Heart right ventricle (tissue), 16 donors: ENCODE measurements at regions not wholly inside any gene's neighbourhood (a gene's known extent, or its start where the extent isn't known, plus 50 kb on each side); places are given as distances from the start of the nearest gene placed in this dataset.
"Not testable (repeated sequence)": the region's sequence is repeated elsewhere in the genome, so short reads cannot be mapped to it uniquely, and the experiment has no call there.

Source experiments
- ATAC-seq, 8 donors: fragments of 200-7000 bp; cut with Tn5 transposase; one replicate each; pipeline ENCODE4 v1.9.1; 2020; ENCODE audit warnings: mild to moderate bottlenecking in 8 of 8, moderate library complexity in 8 of 8, moderate number of reproducible peaks in 1 of 8
- DNase-seq, 2 donors: peaks; one replicate each; pipeline ENCODE4 v3.0.0-alpha.2; 2020
- H3K27ac ChIP-seq, 10 donors: fragments of 200-600 bp; sonication (generic) in 2 of 10; one replicate each; pipeline versions ENCODE4 v1.5.0 to v1.8.0; 2020 to 2022; ENCODE audit warnings: mild to moderate bottlenecking in 3 of 10
- H3K27me3 ChIP-seq, 7 donors: fragments of 200-600 bp; one replicate each; pipeline ENCODE4 v1.8.0; 2021 to 2022; ENCODE audit warnings: mild to moderate bottlenecking in 2 of 7
- H3K36me3 ChIP-seq, 9 donors: fragments of 200-600 bp; sonication (generic) in 1 of 9; one replicate each; pipeline versions ENCODE4 v1.5.0 to v1.8.0; 2020 to 2022; ENCODE audit warnings: mild to moderate bottlenecking in 2 of 9
- H3K4me1 ChIP-seq, 9 donors: fragments of 200-600 bp; sonication (generic) in 1 of 9; one replicate each; pipeline versions ENCODE4 v1.5.0 to v1.8.0; 2020 to 2022; ENCODE audit warnings: mild to moderate bottlenecking in 4 of 9
- H3K4me3 ChIP-seq, 10 donors: fragments of 200-600 bp; sonication (generic) in 2 of 10; one replicate each; pipeline versions ENCODE4 v1.5.0 to v1.8.0; 2020 to 2022; ENCODE audit warnings: mild to moderate bottlenecking in 7 of 10, moderate library complexity in 2 of 10
- H3K9me3 ChIP-seq, 11 donors: fragments of 200-600 bp in 10 of 11; sonication (generic) in 2 of 11; one replicate each; pipeline versions ENCODE4 v1.5.0 to v1.8.0; 2013 to 2022; ENCODE audit warnings: mild to moderate bottlenecking in 2 of 11, control low read depth in 1 of 11, moderate library complexity in 1 of 11
- WGBS, 2 donors: extraction: QIAGEN DNeasy Blood & Tissue Kit; methylation state at CpG; one replicate each; pipeline ENCODE4 v1.1.7; 2013; ENCODE audit warnings: inconsistent platforms in 1 of 2; 5-methylcytosine and 5-hydroxymethylcytosine counted together
- intact Hi-C, 10 donors: fragments of 100-400 bp; cut with DNase I; formaldehyde crosslinking; loops; one replicate each; pipeline versions ENCODE4 v1.11.1 to v1.14.2; 2022
- TF ChIP-seq, protein P1 (sequence below), 9 donors: fragments of 200-600 bp; sonication (generic) in 2 of 9; IDR thresholded peaks; one replicate each; pipeline versions ENCODE4 v1.5.0 to v1.8.0; 2021 to 2022; ENCODE audit warnings: antibody characterized with exemption in 9 of 9, mild to moderate bottlenecking in 5 of 9, moderate library complexity in 1 of 9
- donor health status: Arrhythmogenic right ventricular cardiomyopathy.
- donor health status: ischemic (EF 13 %, LVEDD 7.1; RV severe dilation, severe dysfunction).
- donor health status: healthy with polysubstance abuse.
- donor health status: DM: no; HTN: yes; CAD: no.
- donor health status: DM: no; HTN: no; CAD: no.
- donor health status: ischemic (EF 25% LVEDD 6.9; RV normal size, moderate dysfunction).
- donor health status: ischemic (EF 25% LVEDD 5.7; RV mildly dilated, moderate dysfunction).
- donor health status: healthy.
- donor health status: DM: yes; HTN: yes; CAD: no.
- donor health status: Ischemic cardiomyopathy.
- donor health status: ischemic (EF 35%, LVEDD 5.7; RV mildly dilated, moderate dysfunction).
- donor health status: nonischemic (EF 11% LVEDD 7.7; RV severe dilation, severe dysfunction).
- donor health status: DM: yes; HTN: yes; CAD: no.
- donor health status: PGD.
- donor health status: ischemic (EF 29% LVEDD 5.4; RV normal size, mild dysfunction).
- donor health status: nonischemic (EF 23%, LVEDD 6.1; RV moderate dilation, normal function).

DNA sequence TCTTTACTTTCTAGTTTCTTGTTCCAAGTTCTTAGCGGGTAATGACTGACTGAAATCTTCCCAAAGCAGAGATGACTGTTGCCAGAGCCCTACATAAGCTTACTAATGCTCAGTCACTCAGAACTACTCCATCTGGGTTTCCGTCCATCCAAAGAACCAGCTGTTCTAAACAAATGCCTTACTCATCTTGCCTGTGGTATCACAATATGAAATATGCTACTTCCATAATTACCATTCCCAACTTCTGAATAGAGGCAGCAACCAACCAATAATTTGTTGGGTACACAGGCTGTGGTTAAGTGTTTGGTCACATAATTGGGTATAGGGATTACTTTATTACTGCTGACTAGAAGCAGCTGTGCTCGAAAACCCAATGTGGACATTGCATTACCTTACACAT lies 930.2 kb upstream of the DIAPH2 start:
- Histone ChIP-seq H3K9me3 (peaks cover 0 to 5% (median 0%) of the 10 kb centered on the region in 11 donors), H3K4me1 (no peaks in the 10 kb centered on the region), H3K36me3 (no peaks in the 10 kb centered on the region), H3K4me3 (no peak overlapping the region), H3K27ac (no peak overlapping the region), H3K27me3 (peaks cover 0 to 6% (median 0%) of the 10 kb centered on the region in 7 donors)
- intact Hi-C loops = no loop called here
- 83 to 88% methylated on average over 3 of the region's 3 CpGs for WGBS, 2 donors
- DNase-seq = no peak
- ATAC-seq = no peak
- TF ChIP-seq, protein P1, sequence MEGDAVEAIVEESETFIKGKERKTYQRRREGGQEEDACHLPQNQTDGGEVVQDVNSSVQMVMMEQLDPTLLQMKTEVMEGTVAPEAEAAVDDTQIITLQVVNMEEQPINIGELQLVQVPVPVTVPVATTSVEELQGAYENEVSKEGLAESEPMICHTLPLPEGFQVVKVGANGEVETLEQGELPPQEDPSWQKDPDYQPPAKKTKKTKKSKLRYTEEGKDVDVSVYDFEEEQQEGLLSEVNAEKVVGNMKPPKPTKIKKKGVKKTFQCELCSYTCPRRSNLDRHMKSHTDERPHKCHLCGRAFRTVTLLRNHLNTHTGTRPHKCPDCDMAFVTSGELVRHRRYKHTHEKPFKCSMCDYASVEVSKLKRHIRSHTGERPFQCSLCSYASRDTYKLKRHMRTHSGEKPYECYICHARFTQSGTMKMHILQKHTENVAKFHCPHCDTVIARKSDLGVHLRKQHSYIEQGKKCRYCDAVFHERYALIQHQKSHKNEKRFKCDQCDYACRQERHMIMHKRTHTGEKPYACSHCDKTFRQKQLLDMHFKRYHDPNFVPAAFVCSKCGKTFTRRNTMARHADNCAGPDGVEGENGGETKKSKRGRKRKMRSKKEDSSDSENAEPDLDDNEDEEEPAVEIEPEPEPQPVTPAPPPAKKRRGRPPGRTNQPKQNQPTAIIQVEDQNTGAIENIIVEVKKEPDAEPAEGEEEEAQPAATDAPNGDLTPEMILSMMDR (IDR thresholded peaks at IDR 0.05) = no peak

DNA sequence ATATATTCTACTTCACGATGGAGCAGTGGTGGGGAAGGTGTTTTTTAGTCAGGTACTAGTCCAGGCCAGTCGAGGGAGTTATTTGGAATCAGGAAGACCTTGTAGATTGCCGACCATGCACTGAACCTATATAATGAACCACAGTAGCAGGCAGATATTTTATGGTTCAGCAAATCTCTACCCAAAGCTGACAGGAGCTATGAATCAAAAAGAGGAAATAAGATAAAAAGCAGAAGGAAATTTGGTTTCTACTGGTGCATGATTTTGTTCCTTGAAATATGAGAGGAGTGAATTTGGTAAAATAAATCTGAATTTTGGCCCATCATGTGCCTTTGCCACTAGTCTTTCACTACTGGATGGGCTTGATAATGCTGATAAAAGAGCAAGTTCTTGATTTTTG lies 924.3 kb upstream of the DIAPH2 start:
- no peaks in the 10 kb centered on the region for H3K36me3 ChIP-seq
- 69 to 75% methylated on average over 3 of the region's 3 CpGs for WGBS, 2 donors
- ATAC-seq (no peak), DNase-seq (no peak)
- H3K27ac ChIP-seq = no peak overlapping the region
- intact Hi-C loops = loop anchor here in 1 of 10 donors (10.0 kb wide), 1 partner anchor 424 kb away; no protein-coding TSS in a partner anchor
- TF ChIP-seq, protein P1 (IDR thresholded peaks at IDR 0.05) = no peak
- H3K4me1 ChIP-seq = no peaks in the 10 kb centered on the region
- peaks cover 0 to 17% (median 0%) of the 10 kb centered on the region in 7 donors for H3K27me3 ChIP-seq
- H3K9me3 ChIP-seq = no peaks in the 10 kb centered on the region
- no peak overlapping the region for H3K4me3 ChIP-seq

DNA sequence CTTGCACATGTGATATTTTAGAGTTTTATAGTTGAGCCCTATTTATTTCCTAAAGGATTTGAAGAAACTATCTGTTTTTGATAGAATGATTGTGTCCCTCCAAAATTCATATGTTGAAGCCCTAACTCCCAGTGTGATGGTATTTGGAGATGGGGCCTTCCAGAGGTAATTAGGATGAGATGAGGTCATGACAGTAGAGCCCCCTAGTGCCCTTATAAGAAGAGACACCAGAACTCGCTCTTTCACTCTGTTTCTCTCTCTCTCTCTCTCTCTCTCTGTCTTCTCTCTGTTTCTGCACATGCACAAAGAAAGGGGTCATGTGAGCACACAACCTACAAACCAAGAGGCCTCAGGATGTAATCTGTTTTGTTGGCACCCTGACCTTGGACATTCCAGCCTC lies 921.9 kb upstream of the DIAPH2 start:
- H3K36me3 ChIP-seq = no peaks in the 10 kb centered on the region
- no peaks in the 10 kb centered on the region for H3K9me3 ChIP-seq
- intact Hi-C loops = loop anchor here in 1 of 10 donors (10.0 kb wide), 1 partner anchor 422 kb away; no protein-coding TSS in a partner anchor
- ATAC-seq (no peak), DNase-seq (no peak)
- 42 to 82% methylated on average over 1 of the region's 1 CpG for WGBS, 2 donors
- H3K4me1 ChIP-seq = no peaks in the 10 kb centered on the region
- H3K27me3 ChIP-seq = peaks cover 0 to 17% (median 0%) of the 10 kb centered on the region in 7 donors
- H3K4me3 ChIP-seq = no peak overlapping the region
- no peak overlapping the region for H3K27ac ChIP-seq
- TF ChIP-seq, protein P1 (IDR thresholded peaks at IDR 0.05) = peak in 1 of 9 donors; percentile 8

DNA sequence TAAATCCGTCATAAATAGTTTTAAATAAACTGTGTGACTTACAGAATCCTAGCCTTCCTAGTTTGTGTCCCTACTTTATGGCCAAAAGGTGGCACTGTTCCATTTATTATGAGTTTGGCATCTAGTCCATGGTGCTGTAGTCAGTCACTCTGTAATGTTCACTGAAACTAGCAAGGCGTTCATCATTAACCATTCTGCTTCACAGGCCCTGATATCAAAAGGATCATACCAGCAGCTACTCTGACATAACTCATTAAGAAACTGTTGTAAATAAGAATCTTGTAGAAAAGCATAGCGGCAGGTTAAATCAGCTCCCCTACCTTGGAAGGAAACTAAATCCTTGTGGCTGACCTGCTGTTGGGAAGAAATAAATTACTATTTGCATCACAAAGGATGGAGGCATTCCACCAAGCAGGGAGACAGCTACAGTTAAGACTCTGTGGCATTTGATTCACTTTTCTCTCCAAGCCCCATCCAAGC lies 919.6 kb upstream of the DIAPH2 start:
- intact Hi-C loops = loop anchor here in 1 of 10 donors (10.0 kb wide), 1 partner anchor 420 kb away; no protein-coding TSS in a partner anchor
- Histone ChIP-seq H3K27me3 (peaks cover 0 to 11% (median 0%) of the 10 kb centered on the region in 7 donors), H3K36me3 (no peaks in the 10 kb centered on the region), H3K4me3 (no peak overlapping the region), H3K27ac (no peak overlapping the region), H3K9me3 (no peaks in the 10 kb centered on the region), H3K4me1 (no peaks in the 10 kb centered on the region)
- DNase-seq (peak in 1 of 2 donors; percentile 2), ATAC-seq (peak in 1 of 8 donors; percentile 29)
- 15 to 18% methylated on average over 3 of the region's 3 CpGs for WGBS, 2 donors
- TF ChIP-seq, protein P1 (IDR thresholded peaks at IDR 0.05) = peak in 7 of 9 donors; percentile 38 to 57 (median 46)

DNA sequence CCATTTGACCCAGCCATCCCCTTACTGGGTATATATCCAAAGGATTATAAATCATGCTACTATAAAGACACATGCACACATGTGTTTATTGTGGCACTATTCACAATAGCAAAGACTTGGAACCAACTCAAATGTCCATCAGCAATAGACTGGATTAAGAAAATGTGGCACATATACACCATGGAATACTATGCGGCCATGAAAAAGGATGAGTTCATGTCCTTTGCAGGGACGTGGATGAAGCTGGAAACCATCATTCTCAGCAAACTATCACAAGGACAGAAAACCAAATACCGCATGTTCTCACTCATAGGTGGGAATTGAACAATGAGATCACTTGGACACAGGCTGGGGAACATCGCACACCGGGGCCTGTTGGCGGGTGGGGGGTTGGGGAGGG lies 913.4 kb upstream of the DIAPH2 start:
- H3K27ac ChIP-seq, ATAC-seq, H3K4me3 ChIP-seq, H3K36me3 ChIP-seq, H3K27me3 ChIP-seq, intact Hi-C loops, DNase-seq, H3K9me3 ChIP-seq, H3K4me1 ChIP-seq: not testable (repeated sequence)
- WGBS, 2 donors = 84 to 87% methylated on average over 6 of the region's 6 CpGs
